ENCODE measurements at regions not wholly inside any gene's neighbourhood (a gene's known extent, or its start where the extent isn't known, plus 50 kb on each side); places are given as distances from the start of the nearest gene placed in this dataset.

GRCh38 chr7:400901-401485 lies 111.0 kb downstream of the FOXL3 start:
- no peak overlapping the region for H3K27ac ChIP-seq
- TF ChIP-seq CTCF (conservative IDR thresholded peaks at IDR 0.05), result no peak

DNA sequence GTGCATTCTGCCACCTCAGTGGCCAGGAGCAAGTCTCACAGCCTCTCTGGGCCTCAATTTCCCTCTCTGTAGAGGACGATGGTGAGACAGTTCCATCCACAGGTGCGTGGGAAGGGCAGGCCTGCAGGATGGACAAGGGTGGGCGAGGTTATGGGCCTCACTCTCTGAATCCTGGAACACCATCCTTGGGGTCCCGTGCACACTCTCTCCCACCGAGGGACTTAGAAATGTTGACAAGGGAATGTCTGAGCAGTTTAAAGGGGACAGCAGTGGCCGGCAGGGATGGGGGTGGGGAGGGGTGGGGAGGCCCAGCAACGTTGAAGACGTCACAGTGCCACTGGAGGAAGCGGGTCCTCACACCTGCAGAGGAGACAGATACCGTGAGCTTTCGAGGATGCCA lies 111.5 kb downstream of the FOXL3 start:
- TF ChIP-seq CTCF (conservative IDR thresholded peaks at IDR 0.05), result no peak
- no peak overlapping the region for H3K27ac ChIP-seq

GRCh38 chr7:404812-405488 lies 114.7 kb downstream of the PDGFA start:
- TF ChIP-seq CTCF (conservative IDR thresholded peaks at IDR 0.05), result no peak

GRCh38 chr7:405489-406211 lies 114.0 kb downstream of the PDGFA start:
- H3K27ac ChIP-seq, result no peak overlapping the region
- TF ChIP-seq CTCF (conservative IDR thresholded peaks at IDR 0.05), result no peak

More at GRCh38 chr7:404812-405488, 114.7 kb downstream of the PDGFA start:
- no peak overlapping the region for H3K27ac ChIP-seq

GRCh38 chr7:407721-408539 lies 111.7 kb downstream of the PDGFA start:
- no peak overlapping the region for H3K27ac ChIP-seq
- no peak for TF ChIP-seq CTCF (conservative IDR thresholded peaks at IDR 0.05)

- H3K27ac ChIP-seq, result no peak overlapping the region
- TF ChIP-seq CTCF (conservative IDR thresholded peaks at IDR 0.05), result no peak
These were observed 110.8 kb downstream of the PDGFA start for GRCh38 chr7:408751-409311.
